ENCODE measurements at regions not wholly inside any gene's neighbourhood (a gene's known extent, or its start where the extent isn't known, plus 50 kb on each side); places are given as distances from the start of the nearest gene placed in this dataset.
"Not testable (repeated sequence)": the region's sequence is repeated elsewhere in the genome, so short reads cannot be mapped to it uniquely, and the experiment has no call there.

GRCh38 chr10:57094083-57094482 is 733.0 kb upstream of the ZWINT start:
- in situ Hi-C loops (cut with MboI; ENCODE audit: low sequenced_read_pairs): no loop called here

DNA sequence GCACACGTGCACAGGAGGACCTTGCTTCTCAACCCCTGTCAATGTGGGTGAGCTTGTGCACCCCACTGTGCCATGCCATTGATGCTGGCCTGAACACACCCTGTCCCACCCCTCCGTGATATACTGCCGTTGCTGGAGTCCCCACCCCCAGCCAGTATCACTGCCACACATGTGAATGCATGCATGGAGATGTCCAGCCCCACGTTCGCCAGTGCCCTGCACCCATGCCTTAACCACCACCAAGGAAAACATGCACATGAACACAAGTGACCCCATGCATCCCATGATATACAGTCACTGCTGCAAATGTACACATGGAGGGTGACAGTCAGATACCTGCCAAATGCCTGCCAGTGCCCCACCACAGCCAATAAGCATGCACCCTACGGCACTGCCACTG is 692.5 kb upstream of the ZWINT start:
- in situ Hi-C loops (cut with MboI; ENCODE audit: low sequenced_read_pairs): no loop called here

- in situ Hi-C loops (cut with MboI; ENCODE audit: low sequenced_read_pairs): no loop called here
These were observed 688.0 kb upstream of the ZWINT start for GRCh38 chr10:57049096-57049495.

DNA sequence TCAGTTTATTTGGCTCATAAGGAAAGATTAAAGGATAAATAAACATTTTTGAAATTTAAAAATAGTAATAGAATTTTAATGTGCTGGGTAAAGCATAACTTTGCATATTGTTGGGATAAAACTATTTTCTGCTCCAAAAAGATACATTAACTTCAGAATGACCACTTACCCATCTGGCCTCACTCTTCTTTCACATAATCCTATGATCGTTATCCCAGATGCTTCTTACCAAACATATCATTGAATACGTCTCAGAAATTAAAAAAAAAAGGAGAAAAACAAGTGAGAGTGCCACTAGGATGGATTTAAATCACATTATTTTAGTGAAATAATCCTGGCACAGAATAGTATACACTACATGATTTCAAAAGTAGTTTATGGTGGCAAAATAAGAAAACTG is 677.5 kb upstream of the ZWINT start:
- in situ Hi-C loops (cut with MboI; ENCODE audit: low sequenced_read_pairs): no loop called here

GRCh38 chr10:57035310-57035709 is 674.3 kb upstream of the ZWINT start:
- in situ Hi-C loops (cut with MboI; ENCODE audit: low sequenced_read_pairs): no loop called here

- in situ Hi-C loops (cut with MboI; ENCODE audit: low sequenced_read_pairs): not testable (repeated sequence)
These were observed 671.2 kb upstream of the ZWINT start for GRCh38 chr10:57032301-57032700.

DNA sequence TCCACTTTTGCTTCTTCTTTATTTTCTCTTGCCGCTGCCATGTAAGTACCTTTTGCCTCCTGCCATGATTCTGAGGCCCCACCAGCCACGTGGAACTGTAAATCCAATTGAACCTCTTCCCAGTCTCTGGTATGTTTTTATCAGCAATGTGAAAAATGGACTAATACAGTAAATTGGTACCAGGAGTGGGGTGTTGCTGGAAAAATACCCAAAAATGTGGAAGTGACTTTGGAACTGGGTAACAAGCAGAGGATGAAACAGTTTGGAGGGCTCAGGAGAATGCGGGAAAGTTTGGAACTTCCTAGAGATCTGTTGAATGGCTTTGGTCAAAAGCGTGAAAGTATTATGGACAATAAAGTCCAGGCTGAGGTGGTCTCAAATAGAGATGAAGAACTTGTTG is 670.3 kb upstream of the ZWINT start:
- in situ Hi-C loops (cut with MboI; ENCODE audit: low sequenced_read_pairs): no loop called here

DNA sequence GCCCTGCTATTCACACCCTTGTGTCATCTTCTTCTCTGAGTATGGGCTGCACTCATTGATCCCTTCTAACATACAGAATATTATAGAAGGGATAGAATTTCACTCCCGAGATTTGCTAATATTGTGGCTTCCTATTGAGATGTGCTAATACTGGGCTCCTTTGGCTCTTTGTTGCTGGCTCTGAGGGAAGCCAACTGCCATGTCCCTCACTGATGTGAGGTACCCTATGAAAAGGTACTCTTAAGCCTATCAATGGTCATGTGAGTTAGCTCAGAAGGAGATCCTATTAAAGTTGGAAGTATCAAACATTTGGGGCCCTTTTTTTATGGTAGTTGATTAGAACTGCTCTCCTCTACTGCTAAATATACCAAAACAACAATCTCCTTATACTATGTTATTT is 665.2 kb upstream of the ZWINT start:
- in situ Hi-C loops (cut with MboI; ENCODE audit: low sequenced_read_pairs): no loop called here

DNA sequence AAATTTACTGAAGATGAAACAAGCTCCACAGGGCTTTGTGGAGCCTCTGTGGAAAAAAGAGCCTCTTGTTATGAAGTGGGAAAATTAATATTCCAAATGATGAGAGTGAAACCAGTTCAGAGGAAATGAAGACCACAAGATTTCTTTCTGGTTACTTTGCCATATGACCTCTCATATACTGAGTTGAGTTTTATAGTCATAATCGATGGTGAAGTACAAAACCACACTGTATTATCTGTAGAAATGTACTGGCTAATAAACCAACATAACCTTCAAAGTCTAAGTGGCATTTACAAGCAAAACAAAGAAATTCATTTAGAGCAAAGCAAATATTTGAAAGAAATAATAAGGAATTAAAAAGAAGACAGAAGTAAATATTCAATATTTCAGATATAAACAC is 662.6 kb upstream of the ZWINT start:
- in situ Hi-C loops (cut with MboI; ENCODE audit: low sequenced_read_pairs): no loop called here

DNA sequence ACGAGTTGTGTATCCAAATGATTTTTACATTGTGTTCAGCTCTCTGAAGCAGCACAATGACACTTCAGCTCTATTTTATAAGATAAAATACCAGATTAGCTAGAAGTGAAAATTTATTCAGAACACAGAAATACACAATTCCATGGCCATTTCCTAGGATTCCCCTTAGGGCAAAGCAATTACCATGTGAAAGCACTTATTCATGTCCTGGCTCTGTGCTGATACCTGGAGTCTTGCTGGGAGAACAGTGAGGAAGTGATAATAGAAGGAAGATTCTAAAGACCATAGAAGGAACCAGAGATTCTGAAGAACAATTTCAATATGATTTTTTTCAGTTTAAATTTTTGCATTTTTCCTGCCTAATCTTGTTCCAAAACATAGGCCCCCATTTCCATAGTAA is 657.4 kb upstream of the ZWINT start:
- in situ Hi-C loops (cut with MboI; ENCODE audit: low sequenced_read_pairs): no loop called here

- in situ Hi-C loops (cut with MboI; ENCODE audit: low sequenced_read_pairs): no loop called here
These were observed 656.4 kb upstream of the ZWINT start for GRCh38 chr10:57017356-57018037.

GRCh38 chr10:57015595-57016318 is 654.7 kb upstream of the ZWINT start:
- in situ Hi-C loops (cut with MboI; ENCODE audit: low sequenced_read_pairs): no loop called here

DNA sequence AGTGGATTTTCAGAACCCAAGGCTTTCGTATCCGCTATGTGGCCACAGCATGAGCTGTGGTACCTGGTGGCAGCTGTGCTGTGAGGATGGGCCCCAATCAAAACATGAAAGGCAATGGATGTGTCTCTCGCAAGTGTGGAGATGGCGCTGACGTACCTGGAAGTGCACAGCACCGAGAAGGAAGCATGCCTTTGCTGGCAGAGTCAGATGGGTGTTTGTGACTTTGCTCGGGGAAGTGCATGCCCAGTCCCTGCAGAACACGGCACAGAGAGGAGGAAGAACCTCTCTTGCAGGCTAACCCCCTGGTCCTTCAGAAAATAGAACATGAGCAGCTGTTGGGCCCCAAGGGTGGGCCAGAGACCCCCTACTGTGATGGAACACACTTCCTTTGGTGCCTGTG is 654.1 kb upstream of the ZWINT start:
- in situ Hi-C loops (cut with MboI; ENCODE audit: low sequenced_read_pairs): no loop called here

GRCh38 chr10:57014758-57015157 is 653.7 kb upstream of the ZWINT start:
- in situ Hi-C loops (cut with MboI; ENCODE audit: low sequenced_read_pairs): no loop called here

GRCh38 chr10:57008189-57008588 is 647.1 kb upstream of the ZWINT start:
- in situ Hi-C loops (cut with MboI; ENCODE audit: low sequenced_read_pairs): no loop called here

- in situ Hi-C loops (cut with MboI; ENCODE audit: low sequenced_read_pairs): no loop called here
These were observed 630.6 kb upstream of the ZWINT start for GRCh38 chr10:56991591-56992069.

- in situ Hi-C loops (cut with MboI; ENCODE audit: low sequenced_read_pairs): no loop called here
These were observed 614.5 kb upstream of the ZWINT start for GRCh38 chr10:56975513-56975912.

DNA sequence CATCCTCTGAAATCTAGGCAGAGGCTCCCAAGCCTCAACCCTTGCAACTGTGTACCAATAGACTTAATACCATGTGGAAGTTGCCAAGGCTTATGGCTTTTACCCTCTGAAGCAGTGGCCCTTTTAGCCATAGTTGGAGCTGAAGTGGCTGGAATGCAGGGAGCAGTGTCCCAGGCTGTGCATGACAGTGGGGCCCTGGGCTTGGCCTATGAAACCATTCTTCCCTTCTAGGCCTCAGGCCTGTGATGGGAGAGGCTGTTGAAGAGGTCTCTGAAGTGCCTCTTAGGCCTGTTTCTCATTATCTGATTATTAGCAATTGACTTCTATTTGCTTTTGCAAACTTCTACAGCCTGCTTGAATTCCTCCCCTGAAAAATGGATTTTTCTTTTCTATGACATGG is 612.7 kb upstream of the ZWINT start:
- in situ Hi-C loops (cut with MboI; ENCODE audit: low sequenced_read_pairs): no loop called here

- in situ Hi-C loops (cut with MboI; ENCODE audit: low sequenced_read_pairs): no loop called here
These were observed 582.2 kb upstream of the ZWINT start for GRCh38 chr10:56943221-56943755.

- in situ Hi-C loops (cut with MboI; ENCODE audit: low sequenced_read_pairs): no loop called here
These were observed 573.5 kb upstream of the ZWINT start for GRCh38 chr10:56934515-56934914.

DNA sequence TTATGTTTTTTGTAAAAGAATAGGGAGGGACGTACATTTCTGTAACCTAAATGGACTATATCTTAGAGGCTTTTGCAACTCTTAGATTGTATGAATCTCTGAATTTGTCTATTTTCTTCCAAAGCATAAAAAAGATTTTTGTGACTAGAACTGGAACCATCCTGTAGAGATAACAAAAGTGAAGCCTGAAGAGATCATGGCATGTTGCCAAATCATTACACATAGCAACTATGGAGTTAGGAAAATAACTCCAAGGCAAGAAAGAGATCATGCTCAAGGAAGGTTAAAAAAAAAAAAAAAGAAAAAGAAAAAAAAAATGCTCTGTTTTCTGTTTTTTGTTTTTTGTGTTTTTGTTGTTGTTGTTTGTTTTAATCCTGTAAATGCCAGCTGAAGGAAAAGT is 567.7 kb upstream of the ZWINT start:
- in situ Hi-C loops (cut with MboI; ENCODE audit: low sequenced_read_pairs): no loop called here

DNA sequence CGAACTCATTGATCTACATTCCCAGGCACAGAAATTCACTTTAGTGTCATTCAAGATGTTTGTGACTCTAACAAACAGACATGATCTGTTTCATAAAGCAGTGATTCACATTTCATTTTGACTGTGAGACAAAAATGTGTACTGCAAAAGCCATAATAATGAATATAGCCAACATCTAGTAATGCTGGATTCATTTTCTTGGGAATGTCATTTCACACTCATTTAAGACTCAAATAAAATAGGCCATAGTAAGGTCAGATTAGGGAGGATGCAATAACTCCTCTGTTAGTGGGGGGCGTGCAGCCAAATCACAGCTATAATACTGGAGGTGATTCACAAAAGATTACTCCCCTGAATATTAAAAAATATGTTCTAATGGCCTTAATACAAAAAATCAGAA is 566.6 kb upstream of the ZWINT start:
- in situ Hi-C loops (cut with MboI; ENCODE audit: low sequenced_read_pairs): no loop called here

Measured in HL-60/S4 (cell line).